ENCODE measurements at regions not wholly inside any gene's neighbourhood (a gene's known extent, or its start where the extent isn't known, plus 50 kb on each side); places are given as distances from the start of the nearest gene placed in this dataset.

- H3K27ac Mint-ChIP-seq = no peak overlapping the region
- ATAC-seq = no peak
Observed at GRCh38 chr13:103953859-103954258, 887.6 kb upstream of the SLC10A2 start.

GRCh38 chr13:103952183-103952582 lies 886.0 kb upstream of the SLC10A2 start:
- no peak for ATAC-seq
- no peaks in the 10 kb centered on the region for H3K36me3 Mint-ChIP-seq (ENCODE audit: low read depth)
- ChIA-PET POLR2A (no interaction called here), CTCF (no interaction called here)
- H3K9me3 Mint-ChIP-seq (ENCODE audit: insufficient read depth) = peaks cover 19% of the 10 kb centered on the region
- no peaks in the 10 kb centered on the region for H3K27me3 Mint-ChIP-seq (ENCODE audit: low read depth)
- no peaks in the 10 kb centered on the region for H3K4me1 Mint-ChIP-seq (ENCODE audit: low read depth)
- no peak for DNase-seq
- no peak overlapping the region for H3K27ac Mint-ChIP-seq
- no peak overlapping the region for H3K4me3 Mint-ChIP-seq

More at GRCh38 chr13:103953859-103954258, 887.6 kb upstream of the SLC10A2 start:
- DNase-seq = no peak
- H3K9me3 Mint-ChIP-seq (ENCODE audit: insufficient read depth) = peaks cover 20% of the 10 kb centered on the region
- POLR2A ChIA-PET = interaction anchor here (0.7 kb wide), 1 partner anchor 490 kb away, joined by 3 read pairs; no protein-coding TSS in a partner anchor
- CTCF ChIA-PET = no interaction called here
- no peaks in the 10 kb centered on the region for H3K4me1 Mint-ChIP-seq (ENCODE audit: low read depth)
- H3K27me3 Mint-ChIP-seq (ENCODE audit: low read depth) = no peaks in the 10 kb centered on the region
- H3K4me3 Mint-ChIP-seq = no peak overlapping the region
- no peaks in the 10 kb centered on the region for H3K36me3 Mint-ChIP-seq (ENCODE audit: low read depth)

- H3K9me3 Mint-ChIP-seq (ENCODE audit: insufficient read depth) = peaks cover 11% of the 10 kb centered on the region
- no peaks in the 10 kb centered on the region for H3K36me3 Mint-ChIP-seq (ENCODE audit: low read depth)
- no peak overlapping the region for H3K27ac Mint-ChIP-seq
- ATAC-seq (no peak), DNase-seq (no peak)
- H3K27me3 Mint-ChIP-seq (ENCODE audit: low read depth) = no peaks in the 10 kb centered on the region
- H3K4me3 Mint-ChIP-seq = no peak overlapping the region
- H3K4me1 Mint-ChIP-seq (ENCODE audit: low read depth) = no peaks in the 10 kb centered on the region
- ChIA-PET CTCF (no interaction called here), POLR2A (no interaction called here)
Observed at GRCh38 chr13:103948426-103948825, 882.2 kb upstream of the SLC10A2 start.

GRCh38 chr13:103945836-103946235 lies 879.6 kb upstream of the SLC10A2 start:
- Mint-ChIP-seq H3K4me3 (no peak overlapping the region), H3K27ac (no peak overlapping the region), H3K36me3 (ENCODE audit: low read depth) (no peaks in the 10 kb centered on the region), H3K27me3 (ENCODE audit: low read depth) (no peaks in the 10 kb centered on the region), H3K9me3 (ENCODE audit: insufficient read depth) (peaks cover 3% of the 10 kb centered on the region), H3K4me1 (ENCODE audit: low read depth) (no peaks in the 10 kb centered on the region)
- DNase-seq (no peak), ATAC-seq (no peak)
- ChIA-PET POLR2A (no interaction called here), CTCF (no interaction called here)

- ChIA-PET POLR2A (no interaction called here), CTCF (no interaction called here)
- Mint-ChIP-seq H3K27ac (no peak overlapping the region), H3K36me3 (ENCODE audit: low read depth) (no peaks in the 10 kb centered on the region), H3K4me1 (ENCODE audit: low read depth) (no peaks in the 10 kb centered on the region), H3K4me3 (no peak overlapping the region), H3K9me3 (ENCODE audit: insufficient read depth) (no peaks in the 10 kb centered on the region), H3K27me3 (ENCODE audit: low read depth) (no peaks in the 10 kb centered on the region)
- DNase-seq (no peak), ATAC-seq (no peak)
Observed at GRCh38 chr13:103941506-103942140, 875.4 kb upstream of the SLC10A2 start.

GRCh38 chr13:103935117-103935516 lies 868.9 kb upstream of the SLC10A2 start:
- Mint-ChIP-seq H3K4me3 (no peak overlapping the region), H3K36me3 (ENCODE audit: low read depth) (no peaks in the 10 kb centered on the region), H3K9me3 (ENCODE audit: insufficient read depth) (peaks cover 7% of the 10 kb centered on the region), H3K4me1 (ENCODE audit: low read depth) (no peaks in the 10 kb centered on the region), H3K27ac (no peak overlapping the region), H3K27me3 (ENCODE audit: low read depth) (no peaks in the 10 kb centered on the region)
- ATAC-seq (no peak), DNase-seq (no peak)
- CTCF ChIA-PET = no interaction called here
- POLR2A ChIA-PET = no interaction called here

GRCh38 chr13:103931885-103932284 lies 865.7 kb upstream of the SLC10A2 start:
- ATAC-seq (no peak), DNase-seq (no peak)
- CTCF ChIA-PET = no interaction called here
- Mint-ChIP-seq H3K36me3 (ENCODE audit: low read depth) (no peaks in the 10 kb centered on the region), H3K4me3 (no peak overlapping the region), H3K4me1 (ENCODE audit: low read depth) (no peaks in the 10 kb centered on the region), H3K27ac (no peak overlapping the region), H3K9me3 (ENCODE audit: insufficient read depth) (peaks cover 7% of the 10 kb centered on the region), H3K27me3 (ENCODE audit: low read depth) (no peaks in the 10 kb centered on the region)
- POLR2A ChIA-PET = no interaction called here

- no peaks in the 10 kb centered on the region for H3K27me3 Mint-ChIP-seq (ENCODE audit: low read depth)
- no peak for DNase-seq
- ATAC-seq = no peak
- H3K4me3 Mint-ChIP-seq = no peak overlapping the region
- no peak overlapping the region for H3K27ac Mint-ChIP-seq
- peaks cover 7% of the 10 kb centered on the region for H3K9me3 Mint-ChIP-seq (ENCODE audit: insufficient read depth)
- H3K4me1 Mint-ChIP-seq (ENCODE audit: low read depth) = no peaks in the 10 kb centered on the region
- ChIA-PET CTCF (no interaction called here), POLR2A (no interaction called here)
- H3K36me3 Mint-ChIP-seq (ENCODE audit: low read depth) = no peaks in the 10 kb centered on the region
Observed at GRCh38 chr13:103931331-103931845, 865.2 kb upstream of the SLC10A2 start.

GRCh38 chr13:103926118-103926517 lies 859.9 kb upstream of the SLC10A2 start:
- ChIA-PET CTCF (no interaction called here), POLR2A (no interaction called here)
- H3K36me3 Mint-ChIP-seq (ENCODE audit: low read depth) = no peaks in the 10 kb centered on the region
- H3K27me3 Mint-ChIP-seq (ENCODE audit: low read depth) = no peaks in the 10 kb centered on the region
- no peaks in the 10 kb centered on the region for H3K4me1 Mint-ChIP-seq (ENCODE audit: low read depth)
- no peaks in the 10 kb centered on the region for H3K9me3 Mint-ChIP-seq (ENCODE audit: insufficient read depth)
- DNase-seq (no peak), ATAC-seq (no peak)
- H3K27ac Mint-ChIP-seq = no peak overlapping the region
- H3K4me3 Mint-ChIP-seq = no peak overlapping the region

- Mint-ChIP-seq H3K27me3 (ENCODE audit: low read depth) (no peaks in the 10 kb centered on the region), H3K27ac (no peak overlapping the region), H3K4me3 (no peak overlapping the region), H3K9me3 (ENCODE audit: insufficient read depth) (no peaks in the 10 kb centered on the region), H3K36me3 (ENCODE audit: low read depth) (no peaks in the 10 kb centered on the region), H3K4me1 (ENCODE audit: low read depth) (no peaks in the 10 kb centered on the region)
- no peak for ATAC-seq
- DNase-seq = no peak
- ChIA-PET CTCF (no interaction called here), POLR2A (no interaction called here)
Observed at GRCh38 chr13:103908911-103909310, 842.7 kb upstream of the SLC10A2 start.

- no peak overlapping the region for H3K27ac Mint-ChIP-seq
- H3K9me3 Mint-ChIP-seq (ENCODE audit: insufficient read depth) = no peaks in the 10 kb centered on the region
- ATAC-seq (no peak), DNase-seq (no peak)
- no peak overlapping the region for H3K4me3 Mint-ChIP-seq
- H3K27me3 Mint-ChIP-seq (ENCODE audit: low read depth) = no peaks in the 10 kb centered on the region
- H3K36me3 Mint-ChIP-seq (ENCODE audit: low read depth) = no peaks in the 10 kb centered on the region
- ChIA-PET CTCF (no interaction called here), POLR2A (no interaction called here)
- no peaks in the 10 kb centered on the region for H3K4me1 Mint-ChIP-seq (ENCODE audit: low read depth)
Observed at GRCh38 chr13:103908274-103908673, 842.1 kb upstream of the SLC10A2 start.

GRCh38 chr13:103903790-103904189 lies 837.6 kb upstream of the SLC10A2 start:
- Mint-ChIP-seq H3K9me3 (ENCODE audit: insufficient read depth) (no peaks in the 10 kb centered on the region), H3K4me3 (no peak overlapping the region), H3K27ac (no peak overlapping the region), H3K36me3 (ENCODE audit: low read depth) (no peaks in the 10 kb centered on the region), H3K27me3 (ENCODE audit: low read depth) (no peaks in the 10 kb centered on the region), H3K4me1 (ENCODE audit: low read depth) (no peaks in the 10 kb centered on the region)
- ChIA-PET POLR2A (no interaction called here), CTCF (no interaction called here)
- DNase-seq (no peak), ATAC-seq (no peak)

GRCh38 chr13:103898481-103898880 lies 832.3 kb upstream of the SLC10A2 start:
- H3K4me3 Mint-ChIP-seq = no peak overlapping the region
- H3K36me3 Mint-ChIP-seq (ENCODE audit: low read depth) = no peaks in the 10 kb centered on the region
- no peak overlapping the region for H3K27ac Mint-ChIP-seq
- ChIA-PET POLR2A (no interaction called here), CTCF (no interaction called here)
- H3K9me3 Mint-ChIP-seq (ENCODE audit: insufficient read depth) = peaks cover 7% of the 10 kb centered on the region
- H3K4me1 Mint-ChIP-seq (ENCODE audit: low read depth) = no peaks in the 10 kb centered on the region
- ATAC-seq (no peak), DNase-seq (no peak)
- H3K27me3 Mint-ChIP-seq (ENCODE audit: low read depth) = no peaks in the 10 kb centered on the region
